ENCODE measurements at regions not wholly inside any gene's neighbourhood (a gene's known extent, or its start where the extent isn't known, plus 50 kb on each side); places are given as distances from the start of the nearest gene placed in this dataset.

DNA sequence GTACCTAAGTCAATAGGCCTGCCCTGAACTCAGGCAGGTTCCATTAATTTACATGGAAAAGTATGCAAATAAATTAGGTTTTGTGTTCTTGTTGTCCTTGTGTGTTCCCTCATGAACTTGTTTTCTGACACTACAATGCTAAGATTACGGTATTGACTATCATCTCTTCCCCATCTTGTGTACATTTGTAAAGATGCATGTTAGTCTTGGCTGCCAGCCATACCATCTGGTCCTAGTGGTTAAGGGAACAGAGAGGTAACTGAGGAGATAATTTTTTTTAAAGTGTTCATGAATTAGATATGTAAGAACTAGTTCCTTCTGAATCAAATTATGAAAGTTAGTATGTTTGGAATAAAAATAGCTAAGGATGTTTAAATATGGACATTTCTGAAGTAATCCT is 167.6 kb upstream of the ADAMTS5 start:
- no peak for DNase-seq

GRCh38 chr21:27132266-27132665 is 165.4 kb upstream of the ADAMTS5 start:
- no peak for DNase-seq

GRCh38 chr21:27130154-27130553 is 163.3 kb upstream of the ADAMTS5 start:
- DNase-seq = no peak

- DNase-seq = no peak
Measured at GRCh38 chr21:27129694-27130093, 162.8 kb upstream of the ADAMTS5 start.

DNA sequence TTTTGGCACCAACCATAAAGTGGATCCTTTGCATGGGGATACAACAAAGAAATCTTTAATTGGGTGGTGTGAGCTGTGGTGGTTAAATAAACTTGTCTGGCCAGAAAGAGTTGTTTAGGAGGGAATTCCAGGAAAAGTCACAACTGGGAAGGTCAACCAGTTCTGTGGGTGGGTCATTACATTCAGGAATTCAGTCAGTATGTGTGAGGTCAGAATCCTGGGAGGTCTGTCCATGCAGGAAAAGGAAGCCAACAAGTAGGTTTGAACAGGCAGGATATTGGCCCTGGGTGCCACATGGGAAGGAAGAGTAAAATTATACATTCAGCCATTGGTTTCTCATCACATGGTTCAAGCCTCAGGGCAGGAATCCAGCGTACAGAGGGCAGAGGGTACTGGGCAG is 162.3 kb upstream of the ADAMTS5 start:
- DNase-seq = no peak

- no peak for DNase-seq
Measured at GRCh38 chr21:27126140-27126539, 159.3 kb upstream of the ADAMTS5 start.

- no peak for DNase-seq
Measured at GRCh38 chr21:27122686-27123085, 155.8 kb upstream of the ADAMTS5 start.

DNA sequence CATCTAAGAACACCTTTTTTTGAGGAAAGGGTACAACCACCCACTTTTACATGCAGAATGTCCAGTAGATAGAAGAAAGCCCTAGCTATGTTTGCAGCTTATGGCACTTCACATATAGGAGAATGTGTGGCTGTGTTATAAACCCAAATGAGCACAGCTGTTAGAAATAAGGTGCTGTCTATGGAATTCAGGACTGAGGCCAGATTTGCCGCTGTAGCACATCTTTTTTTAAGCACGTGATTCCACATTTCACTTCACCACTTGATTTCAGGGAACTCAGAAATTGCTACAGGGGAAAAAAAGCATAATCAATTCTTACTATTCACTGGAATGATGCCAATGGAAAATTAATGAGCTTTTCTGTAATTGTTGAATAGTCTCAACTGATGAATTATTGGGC is 147.2 kb upstream of the ADAMTS5 start:
- no peak for DNase-seq

DNA sequence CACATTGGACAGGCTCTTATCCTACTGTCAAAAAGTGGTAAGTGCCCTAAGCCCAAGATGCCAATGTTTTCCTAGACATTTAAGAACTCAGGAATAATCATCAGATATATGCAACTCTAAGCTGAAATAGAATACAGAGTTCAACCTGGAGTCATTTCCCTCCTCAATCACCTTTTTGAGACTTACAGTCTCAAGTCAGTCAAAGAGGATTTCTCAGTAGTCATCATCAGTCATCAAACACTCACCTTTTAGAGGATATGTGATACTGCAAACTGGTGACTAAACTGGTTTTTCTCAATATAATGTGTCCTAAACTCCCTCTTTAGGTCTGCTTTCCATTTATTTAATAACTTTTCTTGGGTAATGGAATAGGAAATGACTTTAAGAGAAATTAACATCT is 145.3 kb upstream of the ADAMTS5 start:
- no peak for DNase-seq

- no peak for DNase-seq
Measured at GRCh38 chr21:27110956-27111355, 144.1 kb upstream of the ADAMTS5 start.

DNA sequence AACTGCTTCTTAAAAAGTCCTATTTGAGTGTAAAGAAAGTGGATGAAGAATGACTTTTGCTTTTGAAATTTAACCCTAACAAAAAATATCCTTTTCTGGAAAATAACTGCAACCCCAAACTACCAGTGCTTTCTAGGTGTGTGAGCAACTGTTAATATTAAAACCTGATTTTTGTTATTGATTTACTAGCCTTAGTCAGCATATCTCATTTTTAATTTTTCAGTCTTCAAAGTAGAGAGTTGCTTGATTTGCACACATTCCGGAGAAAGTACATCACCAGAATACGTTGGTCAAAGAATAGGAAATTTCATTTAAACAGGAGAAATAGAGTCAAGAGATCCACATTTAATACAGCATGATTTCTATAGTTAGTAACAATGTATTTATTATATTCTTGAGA is 141.8 kb upstream of the ADAMTS5 start:
- no peak for DNase-seq

DNA sequence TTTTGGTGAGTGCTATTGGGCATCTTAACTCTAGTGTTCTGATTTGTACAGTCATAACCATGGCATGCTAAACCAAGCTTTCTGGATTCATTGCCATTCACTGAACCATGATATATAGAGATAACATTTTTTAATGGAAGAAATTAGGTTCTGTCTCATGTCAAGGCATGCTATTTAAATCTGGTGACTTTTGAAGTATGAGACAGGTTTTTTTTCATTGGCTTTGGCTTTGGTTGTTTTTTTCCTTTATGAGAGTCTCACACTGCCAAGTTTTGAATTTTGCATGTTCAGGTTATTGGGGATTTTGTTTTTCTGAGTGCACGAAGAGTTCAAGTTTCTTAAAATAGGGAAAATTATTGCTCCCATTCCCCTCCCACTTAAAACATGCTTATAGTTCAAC is 141.3 kb upstream of the ADAMTS5 start:
- peak; percentile 70 for DNase-seq

- no peak for DNase-seq
Measured at GRCh38 chr21:27104846-27105431, 138.1 kb upstream of the ADAMTS5 start.

DNA sequence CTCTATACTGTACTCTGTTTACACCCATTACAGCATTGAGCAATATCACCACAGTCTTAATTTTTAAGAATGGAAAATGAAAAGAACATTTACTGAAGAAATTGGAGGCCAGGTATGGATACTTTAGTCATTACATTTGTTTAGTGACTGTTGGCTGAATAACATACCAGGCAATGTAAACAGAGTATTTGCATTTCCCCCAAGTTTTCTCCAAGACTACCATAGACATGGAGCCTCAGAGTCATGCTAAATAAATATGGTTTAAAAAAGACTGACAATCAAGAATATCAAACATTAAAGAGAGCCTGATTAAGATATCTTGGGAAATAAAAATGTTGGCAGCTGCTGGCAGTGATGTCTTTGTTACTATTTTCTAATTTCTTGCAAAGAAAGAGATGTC is 136.9 kb upstream of the ADAMTS5 start:
- DNase-seq = no peak

- DNase-seq = no peak
Measured at GRCh38 chr21:27101523-27101922, 134.6 kb upstream of the ADAMTS5 start.

- no peak for DNase-seq
Measured at GRCh38 chr21:27094184-27094948, 127.5 kb upstream of the ADAMTS5 start.

DNA sequence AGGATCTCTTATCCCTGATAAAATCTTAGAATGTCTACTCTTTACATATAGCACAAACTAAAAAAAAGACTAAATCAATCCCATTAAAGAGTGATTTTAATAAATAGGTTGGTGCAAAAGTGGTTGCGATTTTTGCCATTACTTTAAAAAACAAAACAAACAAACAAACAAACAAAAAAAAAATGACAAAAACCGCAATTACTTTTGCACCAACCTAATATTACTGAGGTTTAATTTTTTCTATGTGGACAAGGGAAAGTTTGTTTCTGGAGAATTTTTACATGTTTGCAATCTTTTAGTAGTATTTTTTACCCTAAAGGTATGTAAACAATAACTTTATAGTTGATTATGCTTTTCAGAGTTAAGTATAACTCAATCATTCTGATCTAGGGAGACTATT is 119.7 kb upstream of the ADAMTS5 start:
- DNase-seq = no peak

DNA sequence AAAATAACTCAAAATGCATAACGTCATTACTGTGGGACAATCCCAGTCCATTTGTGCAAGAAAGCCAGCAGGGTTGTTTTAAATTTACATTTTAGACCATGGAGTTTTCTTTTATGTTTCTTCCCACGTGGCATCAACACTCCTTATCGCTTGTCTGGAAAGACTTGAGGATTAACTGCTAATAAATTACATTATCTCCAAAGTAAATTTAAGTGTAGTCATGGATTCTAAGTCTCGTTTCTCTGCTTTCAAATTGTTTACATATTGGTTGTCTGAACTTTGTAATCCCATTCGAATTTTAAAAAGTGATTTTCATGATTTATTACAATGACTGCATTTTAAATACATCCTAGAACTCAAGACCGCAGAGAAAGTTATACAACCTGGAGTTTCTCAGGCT is 119.3 kb upstream of the ADAMTS5 start:
- DNase-seq = no peak

DNA sequence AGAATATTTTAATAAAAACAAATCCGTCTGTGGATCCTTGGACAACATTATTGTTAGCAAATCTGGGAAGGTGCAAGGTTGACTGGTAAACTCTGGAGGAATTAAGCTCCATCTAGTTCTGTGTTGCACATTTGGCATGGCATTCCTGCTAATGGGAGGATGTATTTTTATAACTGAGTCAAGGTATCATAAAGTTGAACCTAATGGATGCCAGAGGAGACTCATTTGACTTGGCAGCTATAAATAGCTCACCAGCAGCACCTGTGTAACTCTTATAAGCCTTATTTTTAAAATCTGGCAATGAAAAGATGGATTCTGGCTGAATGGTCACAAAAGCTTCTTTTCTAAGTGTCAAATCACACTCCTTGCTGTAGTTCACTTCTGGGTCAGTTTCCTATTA is 118.5 kb upstream of the ADAMTS5 start:
- no peak for DNase-seq

- no peak for DNase-seq
Measured at GRCh38 chr21:27083144-27083543, 116.3 kb upstream of the ADAMTS5 start.

DNA sequence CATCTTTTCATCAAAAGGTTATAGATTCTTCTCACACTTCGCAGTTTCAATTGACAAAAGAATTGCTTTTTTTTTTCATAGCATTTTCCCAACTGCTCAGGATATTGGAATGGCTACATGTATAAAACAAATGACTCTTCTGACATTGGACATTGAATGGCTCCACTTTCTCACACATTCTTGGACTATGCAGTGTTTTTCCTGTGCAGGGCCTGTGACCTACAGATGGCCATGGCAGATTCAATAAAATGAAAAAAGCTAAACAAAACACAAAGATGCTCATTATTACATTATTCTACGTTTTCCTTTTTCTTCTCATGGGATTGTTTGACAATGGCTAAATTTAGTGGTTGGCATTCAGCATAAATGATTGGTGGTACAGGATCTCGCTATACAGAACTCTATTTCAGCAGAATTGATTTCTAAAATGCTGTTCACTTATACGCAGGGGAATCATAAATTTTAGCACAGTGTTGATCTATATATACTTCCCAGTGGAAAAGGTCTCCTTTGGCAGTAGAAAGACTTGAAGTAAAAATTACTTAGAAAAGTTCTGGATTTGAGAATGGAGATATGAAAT is 115.6 kb upstream of the ADAMTS5 start:
- no peak for DNase-seq

- no peak for DNase-seq
Measured at GRCh38 chr21:27079636-27080240, 112.8 kb upstream of the ADAMTS5 start.

DNA sequence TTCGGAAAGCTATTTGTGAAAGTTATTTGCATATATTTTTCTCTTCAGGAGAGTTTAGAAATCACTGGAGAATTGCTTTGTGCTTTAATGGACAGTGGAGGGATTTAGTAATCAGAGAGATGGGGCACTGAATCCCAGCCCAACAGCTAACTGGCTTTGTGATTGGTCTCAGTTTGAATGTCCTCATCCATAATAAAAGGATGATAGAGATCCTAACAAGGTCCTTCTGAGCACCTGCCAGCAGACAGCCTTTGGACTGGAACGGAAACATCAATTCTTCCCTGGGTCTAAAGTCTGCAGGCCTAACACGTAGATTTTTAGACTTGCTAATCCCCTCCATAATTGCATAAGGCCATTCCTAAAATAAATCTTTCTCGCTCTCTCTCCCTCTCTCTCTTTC is 112.0 kb upstream of the ADAMTS5 start:
- DNase-seq = no peak

- no peak for DNase-seq
Measured at GRCh38 chr21:27077501-27077900, 110.6 kb upstream of the ADAMTS5 start.
